ENCODE measurements at regions not wholly inside any gene's neighbourhood (a gene's known extent, or its start where the extent isn't known, plus 50 kb on each side); places are given as distances from the start of the nearest gene placed in this dataset.
"Not testable (repeated sequence)": the region's sequence is repeated elsewhere in the genome, so short reads cannot be mapped to it uniquely, and the experiment has no call there.

DNA sequence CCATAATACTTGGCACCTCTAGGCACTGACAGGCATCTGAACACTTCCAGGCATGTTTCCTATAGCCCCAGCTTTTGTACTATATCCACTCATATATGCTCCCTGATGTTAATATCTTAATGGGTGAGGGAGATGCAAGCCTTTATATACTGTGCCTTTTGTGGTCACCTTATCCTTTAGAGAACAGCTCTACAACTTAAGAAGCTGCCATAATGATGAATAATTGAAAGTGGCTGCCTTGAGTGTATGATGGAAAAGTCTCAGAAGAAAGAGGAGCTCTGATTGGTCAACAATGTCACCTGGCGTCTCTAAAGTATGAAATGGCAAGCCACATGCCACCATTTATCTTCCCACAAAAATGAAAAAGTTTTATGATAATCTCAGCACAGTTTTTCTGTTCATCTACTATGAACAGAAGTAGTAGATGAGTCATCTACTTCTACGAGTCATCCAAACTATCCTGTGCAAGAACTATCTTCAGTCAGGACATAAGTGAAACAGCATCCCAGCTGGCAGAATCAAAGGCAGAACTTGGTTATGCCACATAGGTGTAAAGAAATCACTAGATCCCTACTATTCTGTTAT is 997.9 kb upstream of the CELF4 start:
- no peak for DNase-seq

DNA sequence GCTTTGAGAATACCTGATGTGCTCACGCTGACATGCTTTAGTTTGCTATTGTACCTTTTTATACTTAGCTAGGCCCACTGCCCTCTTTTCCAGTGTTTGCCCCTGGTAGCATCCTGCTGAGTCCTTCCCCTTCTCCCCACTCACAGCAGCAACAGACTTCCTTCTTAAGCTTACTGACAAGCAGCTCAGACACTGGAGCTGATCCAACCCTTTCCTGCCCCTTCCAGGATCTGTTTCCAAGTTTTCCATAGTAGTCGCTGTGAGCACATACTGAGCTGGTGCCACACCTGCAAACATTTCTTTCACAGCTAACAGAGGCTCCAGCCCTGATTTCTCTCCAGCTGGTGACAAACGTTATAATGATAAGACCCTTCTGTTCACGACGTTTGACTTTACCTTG is 991.4 kb upstream of the CELF4 start:
- DNase-seq, result no peak

DNA sequence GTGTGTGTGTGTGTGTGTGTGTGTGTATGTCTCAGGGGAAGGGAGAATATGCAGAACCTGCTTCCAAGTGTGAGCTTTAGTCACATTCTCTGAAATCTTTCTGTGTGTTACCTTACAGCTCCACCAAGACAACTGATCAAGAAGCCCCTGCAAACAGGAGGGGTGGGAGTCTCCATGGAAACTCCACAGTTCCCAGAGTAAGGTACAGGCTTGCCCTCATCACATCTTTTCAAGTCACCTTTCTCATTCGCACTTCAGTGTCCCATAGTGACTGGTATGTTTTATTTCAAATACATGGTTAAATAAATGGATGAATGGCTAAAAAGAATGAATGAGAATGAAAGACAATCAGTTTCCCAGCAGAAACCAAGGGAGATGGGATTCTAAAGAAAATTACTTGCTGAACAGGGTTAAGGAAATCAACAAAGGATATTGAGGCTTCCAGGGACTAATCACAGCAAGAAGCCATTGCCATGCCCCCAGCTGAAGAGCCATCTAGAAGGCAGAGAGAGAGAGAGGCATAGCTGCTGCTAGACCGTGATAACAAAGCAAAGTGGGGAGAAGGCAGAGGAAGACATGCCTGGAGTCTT is 987.2 kb upstream of the CELF4 start:
- DNase-seq, result no peak

DNA sequence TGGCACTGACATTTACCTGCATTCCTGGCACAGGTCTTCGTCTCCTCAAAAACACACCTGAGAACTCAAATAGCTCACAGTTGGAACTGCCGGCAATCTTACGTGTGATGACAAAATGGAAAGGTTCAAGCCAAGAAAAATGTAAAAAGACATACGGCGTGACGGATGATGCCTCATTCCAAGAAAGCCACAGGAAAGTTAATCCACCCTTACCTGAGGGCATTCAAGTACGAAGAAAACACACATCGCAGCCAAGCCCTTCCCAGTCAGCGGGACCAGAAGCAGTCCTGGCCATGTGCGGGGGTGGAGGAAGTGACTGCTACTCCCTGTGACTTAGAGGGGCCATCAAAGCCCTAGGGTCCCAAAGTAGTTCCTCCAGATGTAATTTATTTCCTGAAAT is 986.3 kb upstream of the CELF4 start:
- DNase-seq, result no peak

DNA sequence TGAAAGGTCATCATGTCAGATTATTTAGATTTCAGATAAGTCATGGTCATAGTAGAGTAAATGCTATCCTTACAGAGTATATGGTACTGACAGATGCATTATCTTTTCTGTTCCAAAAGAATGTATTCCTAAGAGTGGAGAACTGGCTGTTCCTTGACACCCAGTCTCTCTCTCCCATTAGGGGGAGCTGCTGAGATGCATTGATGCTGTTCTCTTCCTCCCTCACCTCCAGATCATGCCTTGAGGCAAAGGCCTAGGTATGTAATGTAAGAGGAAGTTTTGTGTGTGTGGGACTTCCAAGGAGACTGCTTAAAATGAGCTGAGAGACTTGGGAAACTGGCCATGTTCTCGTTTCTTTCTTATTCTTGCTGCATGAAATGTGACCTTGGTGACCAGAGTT is 979.5 kb upstream of the CELF4 start:
- DNase-seq, result peak; percentile 25

DNA sequence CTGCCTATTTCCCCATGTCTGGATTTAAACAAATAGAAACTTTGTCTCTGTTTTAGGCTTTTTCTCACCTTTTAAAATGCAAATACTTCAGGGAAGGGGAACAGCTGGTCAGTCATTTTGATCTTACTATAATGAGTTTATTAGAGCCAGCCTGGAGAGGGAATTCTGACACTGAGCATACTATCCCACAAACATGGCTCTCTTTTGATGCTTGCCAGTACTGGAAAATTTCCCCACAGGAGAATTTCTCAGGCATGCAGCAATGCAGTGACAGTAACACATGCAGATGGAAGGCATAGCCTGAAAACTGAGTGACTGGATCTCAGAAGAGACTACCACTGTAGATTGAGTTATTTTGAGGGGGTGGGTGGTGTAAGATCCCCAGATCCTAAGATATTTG is 974.3 kb upstream of the CELF4 start:
- DNase-seq, result no peak

DNA sequence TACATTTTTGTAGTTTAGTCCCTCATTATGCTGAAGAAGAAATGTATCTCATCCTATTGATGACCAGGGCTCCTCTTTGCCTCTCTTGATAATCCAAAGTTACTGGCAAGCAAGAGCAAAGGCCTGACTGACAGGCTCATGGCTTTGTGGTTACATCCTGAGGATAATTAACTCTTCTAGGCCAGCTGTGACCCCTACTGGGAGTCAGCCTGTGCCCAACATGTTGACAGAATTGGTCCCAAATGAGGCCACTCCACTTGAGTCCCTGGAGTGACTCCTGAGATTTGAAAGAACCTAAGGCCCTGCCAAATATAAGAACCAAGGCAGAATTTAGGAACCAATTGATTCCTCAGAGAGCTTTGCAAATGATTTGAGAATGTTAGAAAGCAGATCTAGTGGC is 973.8 kb upstream of the CELF4 start:
- DNase-seq, result peak; percentile 8

DNA sequence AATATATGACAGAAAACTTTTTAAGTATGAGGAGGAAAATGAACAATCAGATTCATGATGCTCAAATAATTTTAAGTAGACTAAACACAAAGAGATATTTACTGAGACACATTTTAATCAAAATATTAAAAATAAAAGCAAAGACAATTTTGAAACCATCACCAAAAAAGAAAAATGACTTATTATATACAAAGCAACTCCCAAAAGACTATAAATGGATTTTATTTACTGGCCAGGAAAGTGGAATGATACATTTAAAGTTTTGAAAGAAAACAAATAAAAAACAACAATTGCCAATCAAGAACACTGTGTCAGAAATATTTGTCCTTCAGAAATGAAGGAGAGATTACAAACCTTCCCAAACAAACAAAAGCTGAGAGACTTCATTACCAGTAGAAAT is 968.5 kb upstream of the CELF4 start:
- DNase-seq, result no peak

DNA sequence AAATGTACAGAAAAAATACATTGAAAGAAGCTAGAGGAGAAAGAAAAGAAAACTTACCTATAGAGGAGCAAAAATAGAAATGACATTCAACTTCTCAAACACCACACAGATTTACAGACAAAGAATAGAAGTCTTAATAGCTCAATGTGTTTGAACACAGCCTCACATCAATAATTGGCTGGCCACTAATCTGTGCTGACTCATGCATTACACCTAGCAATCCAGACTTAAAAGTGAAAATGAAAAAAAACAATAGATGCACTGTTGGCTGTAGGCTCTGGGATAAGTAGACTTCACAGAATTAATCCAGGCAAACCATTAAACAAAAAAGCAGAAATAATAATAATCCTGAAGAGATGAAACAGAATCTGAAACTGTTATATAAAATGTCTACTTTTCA is 961.3 kb upstream of the CELF4 start:
- DNase-seq, result no peak

DNA sequence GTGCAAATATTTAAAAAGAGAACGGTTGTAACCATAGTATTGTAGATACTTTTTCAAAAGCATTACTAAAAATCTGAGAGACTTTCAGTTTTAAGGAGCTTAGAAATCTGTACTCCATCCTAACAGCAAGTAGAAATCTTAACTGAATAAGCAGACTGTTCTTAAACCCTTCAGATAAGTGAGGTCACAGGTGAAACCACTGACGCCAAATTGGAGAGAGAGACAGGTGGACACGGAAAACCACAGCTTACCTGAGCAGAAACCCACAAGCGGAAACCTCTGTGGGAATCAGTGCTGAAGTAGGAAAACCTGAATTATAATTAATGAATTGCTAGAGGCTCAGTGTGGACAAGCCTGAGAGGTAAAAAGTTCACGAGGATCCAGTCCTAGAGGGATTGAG is 959.4 kb upstream of the CELF4 start:
- DNase-seq, result no peak

DNA sequence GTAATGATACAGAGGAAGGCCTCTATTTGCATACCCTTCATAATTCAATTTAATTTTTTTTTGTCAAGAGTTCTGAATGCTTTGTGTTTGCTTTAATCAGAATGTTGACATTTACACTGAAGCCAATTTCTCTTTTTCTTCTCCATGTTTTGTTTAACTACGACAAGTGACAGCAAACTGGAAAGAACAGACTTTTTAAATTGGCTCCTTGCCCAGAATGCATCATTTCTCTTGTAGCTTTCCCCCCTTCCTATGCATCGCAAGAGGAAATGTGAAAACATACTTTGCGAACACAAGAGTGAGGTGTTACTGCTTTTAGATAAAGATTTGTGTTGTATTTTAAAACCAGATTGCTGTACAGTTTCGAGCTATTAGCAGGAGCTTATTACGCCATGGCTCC is 955.2 kb upstream of the CELF4 start:
- peak; percentile 30 for DNase-seq

DNA sequence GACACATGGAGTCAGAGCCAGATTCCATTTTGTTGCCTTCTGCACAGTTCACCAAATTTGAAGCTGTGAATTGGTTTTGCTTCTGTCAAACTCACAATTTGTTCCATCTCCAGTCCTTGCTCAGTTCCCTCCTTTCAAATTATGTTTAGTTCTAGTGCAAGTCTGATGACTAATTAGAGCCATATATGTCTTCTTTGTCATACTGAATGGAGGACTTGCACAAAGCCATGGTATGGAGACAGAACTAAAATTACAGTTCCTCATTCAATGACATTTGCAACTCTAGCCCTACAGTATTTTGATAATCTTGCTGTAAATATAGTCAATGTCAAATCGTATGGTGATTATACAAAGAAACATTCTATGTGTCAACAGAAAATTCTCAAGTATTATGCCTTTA is 936.9 kb upstream of the CELF4 start:
- DNase-seq, result no peak

DNA sequence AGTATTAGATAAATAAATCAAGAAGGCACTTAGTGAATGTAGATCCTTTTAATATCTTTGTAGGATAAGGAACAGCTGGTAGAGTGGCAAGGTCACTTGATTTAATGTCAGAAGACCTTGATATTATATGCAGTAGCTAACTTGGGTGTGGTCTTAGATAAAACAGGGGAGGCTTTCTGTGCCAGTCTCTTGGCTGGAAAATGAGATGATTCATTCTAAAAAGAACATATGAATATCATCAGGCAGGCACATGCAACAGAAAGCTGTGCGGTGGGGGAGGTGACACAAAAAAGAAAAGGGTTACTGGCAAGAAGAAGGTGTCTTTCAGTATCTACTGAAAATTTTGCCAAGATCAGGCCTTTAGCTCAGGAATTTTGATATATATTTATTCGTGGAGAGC is 931.7 kb upstream of the CELF4 start:
- peak; percentile 60 for DNase-seq

DNA sequence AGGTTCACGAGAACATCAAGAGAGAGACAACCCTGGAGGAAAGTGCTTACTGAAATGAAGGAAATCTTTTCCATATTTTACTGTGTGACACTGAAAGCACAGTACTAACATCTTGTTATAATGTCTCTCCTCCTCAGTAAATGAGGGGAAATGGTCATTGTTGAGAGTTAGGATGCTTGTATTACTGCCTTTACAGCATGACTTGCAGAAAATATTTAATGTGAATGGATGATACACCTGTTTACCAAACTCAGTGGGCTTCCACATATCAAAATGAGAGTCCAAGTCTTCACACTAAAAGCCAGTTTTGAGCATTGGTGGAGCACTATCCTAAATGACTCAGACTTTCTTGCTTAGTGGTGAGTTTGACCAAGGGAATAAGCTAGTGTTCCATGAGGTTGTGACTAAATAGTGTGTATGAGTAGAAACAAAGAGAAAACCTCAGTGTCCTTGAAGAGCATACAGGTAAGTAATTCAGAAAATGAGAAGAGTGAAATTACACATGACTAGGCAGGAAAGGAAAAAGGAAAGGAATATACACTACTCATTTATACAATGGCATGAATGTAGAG is 930.7 kb upstream of the CELF4 start:
- DNase-seq, result no peak

DNA sequence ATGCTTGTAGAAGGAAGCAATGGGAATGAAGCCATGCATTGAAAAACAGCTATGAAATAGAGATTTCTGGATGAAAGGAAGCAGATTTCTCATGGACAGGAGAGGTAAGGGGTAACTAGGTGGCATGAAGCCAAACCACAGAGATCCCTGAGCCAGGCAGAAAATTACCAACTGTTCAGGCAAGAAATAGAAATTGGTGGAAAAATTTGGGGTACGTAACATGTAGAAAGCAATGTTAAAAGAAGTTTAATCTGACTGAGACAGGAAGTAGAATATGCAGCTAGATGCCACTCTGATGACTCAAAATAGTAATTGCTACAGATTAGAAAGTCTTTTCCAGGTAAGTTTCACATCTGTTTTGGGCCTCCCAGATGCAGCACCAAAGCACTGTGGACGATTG is 928.5 kb upstream of the CELF4 start:
- DNase-seq, result no peak

DNA sequence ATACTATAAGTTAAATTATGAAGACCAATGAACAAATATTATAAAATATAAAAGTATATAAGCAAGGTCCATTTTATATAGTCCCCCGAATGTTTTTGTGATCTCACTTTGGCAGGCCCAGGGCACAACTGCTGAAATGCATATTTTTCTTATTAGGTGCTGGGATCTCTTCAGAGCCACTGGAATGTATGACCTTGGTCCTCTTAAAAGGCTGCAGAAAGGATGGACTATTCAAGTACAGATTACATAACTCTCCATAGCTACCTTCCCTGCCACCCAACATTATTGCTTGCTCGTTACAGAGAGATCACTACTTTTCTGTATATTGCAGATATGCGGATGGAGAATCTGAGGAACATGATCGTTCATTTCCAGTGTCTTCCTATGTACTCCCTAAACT is 925.6 kb upstream of the CELF4 start:
- no peak for DNase-seq

DNA sequence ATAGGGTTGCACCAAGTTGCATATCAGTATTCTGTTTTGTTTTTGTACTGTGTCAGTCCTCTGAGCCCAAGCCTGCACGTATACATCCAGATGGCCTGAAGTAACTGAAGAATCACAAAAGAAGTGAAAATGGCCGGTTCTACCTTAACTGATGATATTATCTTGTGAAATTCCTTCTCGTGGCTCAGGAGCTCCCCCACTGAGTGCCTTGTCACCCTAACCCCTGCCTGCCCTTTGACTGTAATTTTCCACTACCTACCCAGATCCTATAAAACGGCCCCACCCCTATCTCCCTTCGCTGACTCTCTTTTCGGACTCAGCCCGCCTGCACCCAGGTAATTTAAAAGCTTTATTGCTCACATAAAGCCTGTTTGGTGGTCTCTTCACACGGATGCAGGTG is 924.1 kb upstream of the CELF4 start:
- DNase-seq, result not testable (repeated sequence)

DNA sequence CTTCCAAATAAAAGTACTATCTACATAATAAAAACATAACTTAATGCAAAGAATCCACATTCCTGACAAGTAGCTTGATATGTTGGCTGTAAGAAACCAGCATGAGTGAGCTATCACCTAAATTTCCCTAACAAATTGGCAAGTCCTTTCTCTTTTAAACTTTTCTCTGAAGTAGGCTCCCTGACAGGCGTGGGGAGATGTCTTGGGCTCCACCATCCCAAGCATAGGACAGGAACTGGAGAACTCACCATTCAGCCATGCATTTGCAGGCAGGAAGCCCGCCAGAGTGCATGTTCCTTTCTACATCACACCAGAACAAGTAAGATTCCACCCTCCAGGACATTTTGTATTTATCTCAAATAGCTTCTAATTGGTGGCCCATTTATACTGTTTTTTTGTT is 921.9 kb upstream of the CELF4 start:
- no peak for DNase-seq

DNA sequence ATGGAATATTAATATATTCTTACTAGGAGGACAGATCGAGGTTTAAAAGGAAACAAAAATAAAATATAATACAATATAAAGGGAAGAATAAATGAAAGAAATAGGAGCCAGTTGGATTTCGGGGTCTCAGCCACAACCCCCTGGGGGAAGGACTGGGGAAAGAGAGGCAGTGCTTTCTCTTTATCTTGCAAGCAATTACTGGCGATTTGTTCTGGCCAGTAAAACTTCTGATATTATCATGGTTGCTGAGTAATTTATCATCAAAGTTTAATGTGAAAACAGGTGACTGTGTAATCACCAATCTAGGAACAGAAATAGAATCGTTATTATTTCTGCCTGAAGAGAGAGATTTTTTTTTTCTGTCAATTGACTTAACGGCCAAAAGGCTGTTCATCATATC is 917.7 kb upstream of the CELF4 start:
- DNase-seq, result no peak

DNA sequence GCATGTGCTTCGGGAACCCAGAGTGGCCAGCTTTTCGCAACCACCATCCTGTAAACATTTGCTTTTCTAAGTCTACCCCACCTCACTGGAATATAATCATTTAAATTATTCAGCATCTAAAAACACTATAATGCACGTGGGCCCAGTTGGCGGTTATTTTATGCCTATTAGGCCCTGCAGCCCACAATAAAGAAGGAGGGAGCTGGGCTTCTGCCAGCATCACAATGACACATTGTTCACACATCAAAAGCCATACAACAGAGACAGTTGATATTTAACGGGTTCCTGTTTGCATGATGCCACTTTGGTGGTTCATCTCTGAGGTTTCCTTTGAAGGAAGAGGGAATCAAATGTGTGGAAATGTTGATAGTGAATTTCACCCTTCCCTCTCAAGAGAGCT is 916.0 kb upstream of the CELF4 start:
- peak; percentile 75 for DNase-seq

DNA sequence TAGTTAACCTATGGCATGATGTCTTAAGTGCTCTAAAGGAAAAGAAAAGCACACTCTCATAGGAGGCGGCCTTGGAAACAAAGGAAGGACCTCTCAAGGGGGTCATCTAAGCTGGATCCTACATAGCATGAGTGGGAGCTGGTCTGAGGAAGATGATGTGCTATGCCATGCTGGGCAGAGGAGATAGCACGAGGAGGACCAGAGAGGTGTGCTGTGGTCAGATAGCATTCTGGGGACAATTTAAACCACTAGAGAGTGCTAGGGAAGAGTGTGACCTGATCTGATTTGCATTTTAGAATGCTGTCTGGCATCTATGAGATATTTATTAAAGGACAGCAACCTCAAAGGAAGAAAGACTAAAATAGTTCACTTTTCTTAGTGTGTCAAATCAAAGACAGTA is 910.1 kb upstream of the CELF4 start:
- DNase-seq, result peak; percentile 26

DNA sequence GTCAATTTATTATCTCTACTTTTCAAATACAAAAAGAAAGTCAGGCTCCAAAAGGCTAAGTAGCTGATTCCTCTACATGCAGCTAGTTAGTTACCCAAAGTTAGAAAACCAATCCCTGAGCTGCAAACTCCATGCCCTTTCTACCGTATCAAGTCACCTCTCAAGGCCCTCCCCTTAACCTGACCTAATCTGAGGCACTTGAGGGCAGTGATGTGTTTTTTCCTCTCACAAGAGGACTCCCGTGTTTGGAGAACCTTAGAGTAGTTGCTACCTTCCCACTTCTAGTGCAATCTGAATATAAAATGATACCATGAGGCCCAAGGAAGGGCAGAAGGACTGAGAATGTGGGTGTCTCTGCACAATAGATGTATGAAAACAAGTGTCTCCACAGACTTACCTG is 907.9 kb upstream of the CELF4 start:
- DNase-seq, result no peak

DNA sequence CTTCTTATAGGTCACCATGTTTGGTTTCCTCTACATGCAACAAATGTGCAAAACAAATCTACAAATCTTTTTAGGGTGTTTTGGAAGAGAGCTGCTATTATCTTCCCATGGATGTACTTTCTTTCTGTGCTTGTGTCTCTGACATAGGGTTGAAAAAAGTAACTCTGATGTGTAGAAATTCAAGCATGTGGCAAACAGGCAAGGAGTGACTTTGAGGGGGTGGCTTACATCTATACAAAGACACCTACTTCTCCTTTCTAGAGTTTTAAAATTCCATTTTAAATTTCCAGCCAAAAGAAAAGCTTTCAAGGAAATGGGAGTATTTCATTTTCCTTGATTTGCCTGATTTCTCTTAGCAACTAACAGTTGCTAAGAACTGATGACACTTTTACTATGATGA is 904.8 kb upstream of the CELF4 start:
- DNase-seq, result no peak

DNA sequence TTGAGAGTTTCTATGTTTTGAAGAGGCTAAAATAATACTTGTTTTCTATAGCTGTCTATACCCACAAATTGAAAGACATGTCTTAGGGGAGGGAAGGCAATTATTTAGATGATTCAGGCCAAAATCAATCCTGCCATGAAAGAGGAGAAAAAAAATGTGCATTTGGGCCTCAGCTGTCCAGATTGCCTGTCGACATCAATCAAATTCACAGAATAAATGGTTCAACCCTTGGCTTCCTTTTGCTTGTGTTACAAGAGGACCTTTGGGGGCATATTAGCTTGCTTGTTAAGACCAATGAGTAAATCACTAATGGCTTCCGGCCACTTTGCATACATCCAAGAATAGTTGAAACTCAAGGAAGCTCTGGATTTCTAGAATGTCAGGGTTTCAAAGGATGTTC is 900.8 kb upstream of the CELF4 start:
- DNase-seq, result no peak

DNA sequence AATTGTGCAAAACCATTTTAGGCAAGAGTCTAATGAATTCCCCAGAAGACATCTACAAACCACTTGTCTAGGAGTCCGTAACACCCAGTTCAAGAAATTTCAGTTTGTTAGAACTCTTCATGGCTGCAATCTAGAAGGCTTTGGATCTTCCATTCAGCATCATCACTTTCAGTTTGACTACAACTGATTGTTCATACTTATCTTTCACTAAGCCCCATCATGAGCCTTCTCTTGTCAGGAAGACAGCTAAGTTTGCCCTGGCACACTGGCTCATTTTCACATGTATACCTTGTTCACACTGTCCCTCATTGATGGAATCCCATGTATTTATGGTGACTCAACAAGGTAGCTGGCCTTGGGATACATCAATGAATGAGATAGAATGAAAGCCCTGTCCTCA is 898.4 kb upstream of the CELF4 start:
- no peak for DNase-seq
